Loucy (cell line): ENCODE measurements at regions not wholly inside any gene's neighbourhood (a gene's known extent, or its start where the extent isn't known, plus 50 kb on each side); places are given as distances from the start of the nearest gene placed in this dataset.
"Not testable (repeated sequence)": the region's sequence is repeated elsewhere in the genome, so short reads cannot be mapped to it uniquely, and the experiment has no call there.

ENCODE experiments used
- H2AFZ ChIP-seq: fragments of 200-600 bp; sonication (generic); 2 replicates; pipeline ENCODE4 v1.6.0; 2016; ENCODE audit warnings: antibody characterized with exemption, mild to moderate bottlenecking, low read length, moderate library complexity
- H3F3A ChIP-seq: fragments of 200-600 bp; 2 replicates; pipeline ENCODE4 v1.6.0; 2016; ENCODE audit warnings: antibody characterized with exemption, low read depth, mild to moderate bottlenecking
- H3K27me3 ChIP-seq: fragments of 200-600 bp; sonication (generic); 2 replicates; pipeline ENCODE4 v1.6.1; 2014; ENCODE audit warnings: low read length, mild to moderate bottlenecking; ENCODE audit not compliant: insufficient read depth, poor library complexity, severe bottlenecking
- H3K36me3 ChIP-seq: fragments of 200-600 bp; sonication (generic); 2 replicates; pipeline ENCODE4 v1.6.1; 2016; ENCODE audit warnings: low read length; ENCODE audit not compliant: insufficient read depth
- H3K4me1 ChIP-seq: fragments of 200-600 bp; sonication (generic); 2 replicates; pipeline ENCODE4 v1.5.1; 2014; ENCODE audit warnings: low read length, mild to moderate bottlenecking; ENCODE audit not compliant: insufficient read depth, poor library complexity, severe bottlenecking
- H3K4me2 ChIP-seq: fragments of 200-600 bp; sonication (generic); 2 replicates; pipeline ENCODE4 v1.6.0; 2014; ENCODE audit warnings: antibody characterized with exemption, low read length, low read depth, mild to moderate bottlenecking; ENCODE audit not compliant: poor library complexity, severe bottlenecking
- H3K4me3 ChIP-seq: fragments of 200-600 bp; sonication (generic); 2 replicates; pipeline ENCODE4 v1.5.1; 2014; ENCODE audit warnings: low read length, mild to moderate bottlenecking, mixed read lengths; ENCODE audit not compliant: poor library complexity, severe bottlenecking
- H3K79me2 ChIP-seq: fragments of 200-600 bp; sonication (generic); 2 replicates; pipeline ENCODE4 v1.6.1; 2014; ENCODE audit warnings: low read length; ENCODE audit not compliant: insufficient read depth
- H3K9ac ChIP-seq: fragments of 200-600 bp; sonication (generic); 2 replicates; pipeline ENCODE4 v1.6.0; 2014; ENCODE audit warnings: mild to moderate bottlenecking, low read depth, low read length, moderate library complexity; ENCODE audit not compliant: poor library complexity, severe bottlenecking
- H3K9me2 ChIP-seq: fragments of 200-600 bp; sonication (generic); replicated peaks from 2 replicates; pipeline ENCODE4 v1.6.1; 2016; ENCODE audit warnings: low read depth, low read length, mixed read lengths
- H3K9me3 ChIP-seq: fragments of 200-600 bp; sonication (generic); 2 replicates; pipeline ENCODE4 v1.6.1; 2014; ENCODE audit warnings: mild to moderate bottlenecking, antibody characterized with exemption, low read length, low read depth; ENCODE audit not compliant: insufficient read depth
- H4K20me1 ChIP-seq: fragments of 200-600 bp; sonication (generic); 2 replicates; pipeline ENCODE4 v1.6.0; 2014; ENCODE audit warnings: antibody characterized with exemption, low read length, mild to moderate bottlenecking; ENCODE audit not compliant: insufficient read depth, poor library complexity, severe bottlenecking
- EZH2phosphoT487 ChIP-seq: fragments of 200-600 bp; IDR thresholded peaks from 2 replicates; pipeline ENCODE4 v1.6.1; 2018; ENCODE audit warnings: antibody characterized with exemption, mild to moderate bottlenecking, moderate library complexity, borderline replicate concordance
- TF ChIP-seq, protein P1 (sequence below): fragments of 200-600 bp; sonication (generic); conservative IDR thresholded peaks from 2 replicates; pipeline ENCODE4 v1.5.1; 2014; ENCODE audit warnings: mild to moderate bottlenecking, antibody characterized with exemption, low read length

GRCh38 chr5:44997506-44997905, 188.8 kb downstream of the MRPS30 start:
- Histone ChIP-seq H3K4me2 (no peak overlapping the region), H3F3A (no peaks in the 10 kb centered on the region)
- TF ChIP-seq EZH2phosphoT487: no peak
- TF ChIP-seq, protein P1, sequence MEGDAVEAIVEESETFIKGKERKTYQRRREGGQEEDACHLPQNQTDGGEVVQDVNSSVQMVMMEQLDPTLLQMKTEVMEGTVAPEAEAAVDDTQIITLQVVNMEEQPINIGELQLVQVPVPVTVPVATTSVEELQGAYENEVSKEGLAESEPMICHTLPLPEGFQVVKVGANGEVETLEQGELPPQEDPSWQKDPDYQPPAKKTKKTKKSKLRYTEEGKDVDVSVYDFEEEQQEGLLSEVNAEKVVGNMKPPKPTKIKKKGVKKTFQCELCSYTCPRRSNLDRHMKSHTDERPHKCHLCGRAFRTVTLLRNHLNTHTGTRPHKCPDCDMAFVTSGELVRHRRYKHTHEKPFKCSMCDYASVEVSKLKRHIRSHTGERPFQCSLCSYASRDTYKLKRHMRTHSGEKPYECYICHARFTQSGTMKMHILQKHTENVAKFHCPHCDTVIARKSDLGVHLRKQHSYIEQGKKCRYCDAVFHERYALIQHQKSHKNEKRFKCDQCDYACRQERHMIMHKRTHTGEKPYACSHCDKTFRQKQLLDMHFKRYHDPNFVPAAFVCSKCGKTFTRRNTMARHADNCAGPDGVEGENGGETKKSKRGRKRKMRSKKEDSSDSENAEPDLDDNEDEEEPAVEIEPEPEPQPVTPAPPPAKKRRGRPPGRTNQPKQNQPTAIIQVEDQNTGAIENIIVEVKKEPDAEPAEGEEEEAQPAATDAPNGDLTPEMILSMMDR: no peak

DNA sequence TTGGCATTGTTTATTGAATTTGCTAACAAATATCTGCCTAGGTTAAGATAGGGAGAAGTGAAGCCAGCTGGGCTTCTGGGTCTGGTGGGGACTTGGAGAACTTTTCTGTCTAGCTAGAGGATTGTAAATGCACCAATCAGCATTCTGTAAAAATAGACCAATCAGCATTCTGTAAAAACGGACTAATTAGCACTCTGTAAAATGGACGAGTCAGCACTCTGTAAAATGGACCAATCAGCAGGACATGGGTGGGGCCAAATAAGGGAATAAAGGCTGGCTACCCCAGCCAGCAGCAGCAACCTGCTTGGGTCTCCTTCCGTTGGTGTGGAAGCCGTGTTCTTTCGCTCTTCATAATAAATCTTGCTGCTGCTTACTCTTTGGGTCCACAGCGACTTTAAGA, 198.4 kb downstream of the MRPS30 start:
- H3K4me3 ChIP-seq, H3K9me2 ChIP-seq, H4K20me1 ChIP-seq, H3F3A ChIP-seq, H2AFZ ChIP-seq, H3K4me2 ChIP-seq, H3K4me1 ChIP-seq, H3K9me3 ChIP-seq, H3K79me2 ChIP-seq, H3K27me3 ChIP-seq, H3K9ac ChIP-seq, H3K36me3 ChIP-seq: not testable (repeated sequence)

More at GRCh38 chr5:44997506-44997905, 188.8 kb downstream of the MRPS30 start:
- no peaks in the 10 kb centered on the region for H3K9me2 ChIP-seq
- no peak overlapping the region for H2AFZ ChIP-seq
- peaks cover 6% of the 10 kb centered on the region; the same call in 1 of the 2 replicates for H3K9me3 ChIP-seq
- H3K4me3 ChIP-seq: no peak overlapping the region
- H3K9ac ChIP-seq: no peak overlapping the region
- H3K79me2 ChIP-seq: no peaks in the 10 kb centered on the region
- no peaks in the 10 kb centered on the region for H3K4me1 ChIP-seq
- no peaks in the 10 kb centered on the region for H4K20me1 ChIP-seq
- H3K36me3 ChIP-seq: no peaks in the 10 kb centered on the region
- no peaks in the 10 kb centered on the region for H3K27me3 ChIP-seq

- Histone ChIP-seq H3K4me2 (no peak overlapping the region), H4K20me1 (no peaks in the 10 kb centered on the region), H3F3A (no peaks in the 10 kb centered on the region), H2AFZ (no peak overlapping the region), H3K27me3 (no peaks in the 10 kb centered on the region), H3K9me2 (no peaks in the 10 kb centered on the region), H3K9me3 (no peaks in the 10 kb centered on the region), H3K9ac (no peak overlapping the region), H3K36me3 (no peaks in the 10 kb centered on the region), H3K4me1 (no peaks in the 10 kb centered on the region), H3K4me3 (no peak overlapping the region), H3K79me2 (no peaks in the 10 kb centered on the region)
- no peak for TF ChIP-seq EZH2phosphoT487
- TF ChIP-seq, protein P1: no peak
Observed at GRCh38 chr5:45017568-45017967, 208.8 kb downstream of the MRPS30 start.

- Histone ChIP-seq H3F3A (no peaks in the 10 kb centered on the region), H3K36me3 (no peaks in the 10 kb centered on the region), H3K9me2 (no peaks in the 10 kb centered on the region), H3K4me3 (no peak overlapping the region), H3K4me2 (no peak overlapping the region), H3K27me3 (no peaks in the 10 kb centered on the region), H3K9me3 (no peaks in the 10 kb centered on the region), H3K4me1 (no peaks in the 10 kb centered on the region), H3K9ac (no peak overlapping the region), H2AFZ (no peak overlapping the region), H3K79me2 (no peaks in the 10 kb centered on the region), H4K20me1 (no peaks in the 10 kb centered on the region)
- TF ChIP-seq EZH2phosphoT487: no peak
- TF ChIP-seq, protein P1: no peak
Observed at GRCh38 chr5:45029553-45029952, 220.8 kb downstream of the MRPS30 start.
